ENCODE measurements at regions not wholly inside any gene's neighbourhood (a gene's known extent, or its start where the extent isn't known, plus 50 kb on each side); places are given as distances from the start of the nearest gene placed in this dataset.
"Not testable (repeated sequence)": the region's sequence is repeated elsewhere in the genome, so short reads cannot be mapped to it uniquely, and the experiment has no call there.

DNA sequence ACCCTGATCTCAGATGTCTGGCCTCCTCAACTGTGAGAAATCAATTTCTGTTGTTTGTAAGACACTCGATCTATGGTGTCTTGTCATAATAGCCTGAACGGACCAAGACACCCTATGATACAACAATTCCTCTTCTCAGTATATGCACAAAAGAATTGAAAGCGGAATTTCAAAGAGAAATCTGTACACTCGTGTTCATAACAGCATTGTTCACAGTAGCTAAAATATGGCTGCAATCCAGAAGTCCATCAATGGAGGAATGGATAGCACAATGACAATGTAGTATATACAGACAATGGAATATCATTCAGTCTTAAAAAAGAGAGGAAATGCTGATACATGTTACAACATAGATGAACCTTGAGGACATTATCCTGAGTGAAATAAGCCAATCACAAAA is 354.6 kb downstream of the SFMBT2 start:
- no peak for DNase-seq

DNA sequence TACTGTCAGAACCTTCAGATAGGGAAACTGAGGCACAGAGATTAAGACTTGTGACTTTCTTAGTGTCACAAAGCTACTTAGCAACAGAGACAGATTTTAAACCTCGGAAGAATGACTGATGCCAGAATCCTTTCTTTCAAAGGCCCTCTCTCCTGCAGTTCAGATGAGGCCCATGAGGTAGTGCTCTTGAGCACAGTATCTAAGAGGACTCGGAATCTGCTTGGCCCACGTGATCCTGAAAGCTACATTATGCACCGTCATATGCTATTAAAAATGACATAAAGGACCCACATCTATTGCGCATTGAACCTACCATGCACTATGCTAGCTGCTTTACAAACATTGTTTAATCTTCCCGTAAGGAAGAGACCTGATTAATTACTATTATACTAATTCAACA is 355.9 kb downstream of the SFMBT2 start:
- no peak for DNase-seq

DNA sequence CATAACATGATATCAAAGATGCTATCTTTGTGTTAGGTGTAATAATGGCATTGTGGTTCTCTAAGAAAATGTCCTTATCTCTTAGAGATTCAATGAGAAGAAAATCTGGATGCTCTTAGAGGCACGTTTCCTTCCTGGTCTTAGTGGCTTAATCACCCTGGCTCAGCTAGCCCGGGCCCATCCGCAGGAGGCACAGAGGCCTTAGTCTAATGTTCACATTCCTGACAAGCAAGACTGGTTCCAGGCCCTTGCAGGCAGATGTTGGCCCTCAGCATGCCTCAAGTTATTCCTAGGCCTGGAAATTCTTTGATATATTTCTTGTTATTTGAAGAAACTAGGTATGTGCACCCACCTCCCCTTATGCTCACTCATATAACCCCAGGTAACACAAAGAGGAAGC is 357.6 kb downstream of the SFMBT2 start:
- no peak for DNase-seq

DNA sequence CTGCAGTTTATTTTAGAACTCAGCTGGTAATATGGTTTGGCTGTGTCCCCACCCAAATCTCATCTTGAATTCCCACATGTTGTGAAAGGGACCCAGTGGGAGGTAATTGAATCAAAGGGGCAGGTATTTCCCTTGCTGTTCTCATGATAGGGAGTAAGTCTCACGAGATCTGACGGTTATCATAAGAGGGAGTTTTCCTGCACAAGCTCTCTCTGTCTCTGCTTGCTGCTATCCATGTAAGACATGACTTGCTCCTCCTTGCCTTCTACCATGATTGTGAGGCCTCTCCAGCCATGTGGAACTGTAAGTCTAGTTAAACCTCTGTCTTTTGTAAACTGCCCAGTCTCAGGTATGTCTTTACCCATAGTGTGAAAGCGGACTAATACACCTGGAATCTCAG is 360.8 kb downstream of the SFMBT2 start:
- not testable (repeated sequence) for DNase-seq

DNA sequence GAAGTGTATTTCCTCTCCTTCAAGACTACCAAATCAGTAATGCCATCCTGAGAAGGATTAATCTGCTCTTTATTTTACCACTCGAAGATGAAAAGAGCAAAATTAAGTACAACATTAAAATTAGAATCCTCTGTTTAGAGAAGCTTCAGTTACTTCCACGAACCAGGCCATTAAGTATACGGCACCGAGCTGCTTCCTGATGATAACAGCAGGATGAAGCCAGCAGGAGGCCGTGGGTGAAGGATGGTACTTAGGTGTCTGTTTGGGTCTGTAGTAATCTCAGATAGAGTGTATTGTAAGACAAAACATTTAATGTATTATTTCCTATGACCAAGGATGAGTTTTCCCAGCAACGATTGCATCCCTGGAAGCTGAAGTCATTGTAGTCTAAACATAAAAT is 362.8 kb downstream of the SFMBT2 start:
- no peak for DNase-seq

DNA sequence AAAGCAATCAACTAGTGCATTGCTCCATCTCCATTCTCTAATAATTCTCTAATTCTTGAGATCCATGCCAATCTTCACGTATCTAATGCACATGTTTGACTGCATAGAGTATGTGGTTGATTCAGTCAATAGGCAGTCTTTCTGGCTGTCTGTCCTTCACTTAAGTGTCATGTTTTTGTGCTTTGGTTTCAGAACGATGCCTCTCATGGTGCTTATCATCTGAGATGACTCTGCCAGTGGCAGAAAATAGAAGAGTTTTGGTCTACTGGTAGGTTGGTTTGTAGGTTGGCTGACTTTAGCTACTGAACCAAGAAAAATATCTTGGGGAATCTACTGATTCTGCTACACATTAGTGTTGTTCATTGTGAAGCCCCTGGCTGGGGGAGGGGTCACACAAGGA is 364.2 kb downstream of the SFMBT2 start:
- DNase-seq, result no peak

DNA sequence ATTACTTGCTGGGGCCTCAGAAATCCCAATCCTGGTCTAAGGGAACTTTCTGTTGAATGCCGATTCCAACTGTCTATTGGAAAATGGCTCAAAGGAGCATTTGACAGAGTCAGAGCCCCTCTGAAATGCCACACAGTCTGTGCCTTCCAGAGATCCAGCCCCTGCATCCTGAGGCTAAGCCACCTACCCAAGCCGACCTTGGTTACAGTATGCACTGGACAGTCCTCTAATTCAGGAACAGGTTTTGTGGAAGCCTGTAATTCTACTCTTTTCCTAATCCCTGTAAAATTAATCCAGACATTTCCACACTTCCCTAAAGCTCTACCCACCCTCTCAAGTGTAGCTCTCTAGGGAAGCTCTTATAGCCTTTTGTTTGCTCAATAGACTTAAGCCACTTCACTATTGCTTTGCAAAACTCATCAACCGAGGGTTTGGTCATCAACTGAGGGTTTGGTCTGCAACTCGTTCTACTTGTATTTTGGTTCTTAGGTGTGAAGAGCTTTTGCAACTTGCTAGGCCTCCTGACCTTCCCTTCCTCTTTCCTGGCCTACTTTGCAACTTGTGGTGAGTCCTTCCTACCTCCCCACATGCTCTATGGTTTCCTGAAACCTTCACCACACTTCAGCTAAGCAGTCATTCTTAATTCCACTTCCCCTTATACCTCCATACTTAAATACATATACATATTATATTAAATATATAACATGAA is 364.8 kb downstream of the SFMBT2 start:
- DNase-seq, result no peak

DNA sequence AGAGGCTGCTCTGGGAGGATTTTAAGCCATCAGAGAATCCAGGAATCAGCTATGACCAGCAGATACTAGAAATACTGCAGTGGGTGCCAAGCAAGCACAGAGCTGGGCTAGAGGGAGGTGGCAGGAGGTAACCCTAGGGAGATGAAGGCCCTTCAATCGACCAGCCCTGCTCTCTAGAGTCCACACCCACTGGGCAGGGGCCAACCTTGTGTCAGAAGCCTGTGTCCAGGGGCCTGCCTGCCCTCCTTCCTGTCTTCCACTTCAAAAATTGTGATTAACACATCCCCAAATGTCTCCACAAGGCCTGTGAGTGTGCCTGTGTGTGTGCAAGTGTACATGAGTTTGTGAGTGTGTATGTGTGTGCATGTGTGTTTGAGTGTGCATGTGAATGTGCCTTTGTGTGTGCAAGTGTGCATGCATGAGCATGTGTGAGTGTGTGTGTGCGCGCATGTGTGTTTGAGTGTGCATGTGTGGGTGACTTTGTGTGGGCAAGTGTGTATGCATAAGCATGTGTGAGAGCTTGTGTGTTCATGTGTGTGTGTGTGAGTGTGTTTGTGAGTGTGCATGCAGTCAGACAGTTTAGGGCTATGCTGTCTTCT is 367.7 kb downstream of the SFMBT2 start:
- no peak for DNase-seq

DNA sequence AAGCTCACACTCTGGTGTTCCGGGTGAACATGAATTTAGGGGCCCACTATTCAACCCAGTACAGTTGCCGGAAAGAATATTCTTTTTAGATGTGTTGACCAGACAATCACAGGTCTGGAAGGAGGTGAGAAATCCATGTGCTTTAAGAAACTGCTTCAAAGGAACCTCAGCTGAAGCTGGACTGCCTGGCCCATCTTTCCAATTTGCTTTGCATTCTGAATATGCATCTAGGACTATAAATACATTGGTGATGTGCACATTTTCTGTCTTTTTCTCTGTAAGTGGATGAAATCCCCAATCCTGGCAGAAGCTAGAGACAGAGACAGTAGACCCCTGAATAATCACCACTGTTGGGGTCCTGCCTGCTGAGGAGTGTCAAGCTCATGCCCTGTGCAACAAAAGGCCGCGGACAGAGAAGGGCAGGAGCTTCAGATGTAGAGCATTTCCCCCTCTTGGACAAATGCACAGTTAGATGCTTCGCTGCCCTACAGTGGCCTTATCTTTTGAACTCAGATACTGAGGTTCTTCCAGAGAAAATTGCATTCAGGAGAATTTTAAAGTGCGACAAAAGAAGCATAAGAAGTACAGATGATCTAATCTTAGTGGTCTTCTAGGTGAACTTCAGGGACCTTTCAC is 368.3 kb downstream of the SFMBT2 start:
- DNase-seq, result no peak

DNA sequence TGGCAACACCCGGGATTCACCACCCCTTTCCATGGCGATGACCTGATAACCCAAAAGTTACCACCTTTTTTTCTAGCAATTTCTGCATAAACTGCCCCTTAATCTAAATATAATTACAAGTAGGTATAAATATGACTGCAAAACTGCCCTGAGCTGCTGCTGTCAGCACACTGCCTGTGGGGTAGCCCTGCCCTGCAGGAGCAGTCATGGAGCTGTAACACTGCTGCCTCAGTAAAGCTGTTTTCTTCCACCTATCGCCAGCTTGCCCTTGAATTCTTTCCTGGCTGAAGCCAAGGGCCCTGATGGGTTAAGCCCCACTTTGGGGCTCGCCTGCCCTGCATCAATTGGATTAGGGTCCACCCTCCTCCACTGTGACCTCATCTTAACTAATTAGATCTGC is 368.8 kb downstream of the SFMBT2 start:
- DNase-seq, result no peak

DNA sequence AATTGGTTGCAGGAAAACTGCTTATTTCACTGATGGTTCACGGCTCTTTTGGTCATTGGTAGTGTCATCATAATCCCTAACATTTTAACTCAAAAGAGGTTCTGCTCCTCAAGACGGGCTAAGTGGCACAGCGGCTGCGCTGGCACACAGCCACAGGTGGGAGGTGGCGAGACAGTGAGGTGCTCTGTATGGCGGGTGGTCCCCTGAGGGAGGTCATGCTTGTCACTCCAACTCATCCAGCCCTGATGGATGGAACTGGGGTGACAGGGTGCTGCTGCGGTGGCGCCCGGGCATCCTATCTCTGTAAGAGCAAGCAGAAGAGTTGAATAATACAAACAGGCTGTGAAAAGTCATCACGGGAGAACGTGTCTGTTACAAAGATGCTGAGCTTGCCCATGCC is 370.2 kb downstream of the SFMBT2 start:
- no peak for DNase-seq

DNA sequence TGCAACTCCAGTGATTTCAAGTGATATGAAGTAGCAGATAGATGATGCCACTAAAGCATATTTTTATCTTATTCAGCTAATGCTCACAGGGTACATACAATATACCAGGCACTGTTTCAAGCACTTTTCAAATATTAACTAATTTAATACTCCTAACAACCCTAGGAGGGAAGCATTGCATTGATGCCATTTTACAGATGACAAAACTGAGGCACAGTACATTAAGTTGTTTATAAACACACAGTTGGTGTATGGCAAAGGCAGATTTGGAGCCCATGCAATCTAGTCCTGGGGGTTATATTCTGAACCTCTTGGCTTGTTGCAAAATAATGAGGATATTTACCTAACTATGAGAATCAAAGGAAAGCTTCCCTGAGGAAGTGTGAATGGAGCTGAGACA is 371.0 kb downstream of the SFMBT2 start:
- no peak for DNase-seq

DNA sequence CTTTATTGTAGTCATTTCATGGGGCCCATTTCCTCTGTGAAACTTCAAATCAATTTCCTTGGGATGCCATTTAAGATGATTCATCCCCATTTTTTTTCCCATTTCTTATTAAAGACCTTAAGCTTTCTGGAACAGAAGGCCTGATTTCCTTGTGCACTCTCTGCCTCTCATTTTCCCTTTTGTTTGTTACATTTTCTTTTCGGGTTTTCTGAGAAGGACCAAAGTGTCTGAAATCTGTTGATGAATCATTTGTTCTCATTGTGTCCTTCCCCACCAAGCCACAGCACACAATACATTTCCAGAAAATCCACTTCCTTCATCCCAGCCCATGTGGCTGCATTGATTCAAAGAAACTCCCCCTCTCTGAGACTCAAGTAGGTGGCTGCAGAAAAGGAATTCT is 372.4 kb downstream of the SFMBT2 start:
- no peak for DNase-seq

DNA sequence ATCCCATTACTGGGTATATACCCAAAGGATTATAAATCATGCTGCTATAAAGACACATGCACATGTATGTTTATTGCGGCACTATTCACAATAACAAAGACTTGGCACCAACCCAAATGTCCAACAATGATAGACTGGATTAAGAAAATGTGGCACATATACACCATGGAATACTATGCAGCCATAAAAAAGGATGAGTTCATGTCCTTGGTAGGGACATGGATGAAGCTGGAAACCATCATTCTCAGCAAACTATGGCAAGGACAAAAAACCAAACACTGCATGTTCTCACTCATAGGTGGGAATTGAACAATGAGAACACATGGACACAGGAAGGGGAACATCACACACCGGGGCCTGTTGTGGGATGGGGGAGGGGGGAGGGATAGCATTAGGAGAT is 373.4 kb downstream of the SFMBT2 start:
- not testable (repeated sequence) for DNase-seq

DNA sequence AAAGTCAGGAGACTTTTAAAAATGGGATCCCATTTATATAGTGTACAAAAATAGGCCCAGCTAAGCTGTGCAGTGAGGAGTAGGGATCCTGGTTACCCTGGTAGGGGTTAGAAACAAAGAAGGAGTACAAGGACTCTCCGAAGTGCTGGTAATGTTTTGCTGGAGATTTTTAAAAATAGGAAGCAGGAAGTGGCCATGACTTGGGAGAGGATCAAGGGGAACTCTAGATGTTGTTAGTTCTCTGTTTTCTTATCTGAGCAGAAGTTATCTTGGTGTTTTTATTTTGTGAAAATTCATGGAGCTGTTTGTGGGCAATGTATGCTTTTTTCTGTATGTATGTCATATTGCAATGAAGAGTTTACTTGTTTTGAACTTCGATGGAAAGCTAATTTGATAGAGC is 373.9 kb downstream of the SFMBT2 start:
- DNase-seq, result no peak

DNA sequence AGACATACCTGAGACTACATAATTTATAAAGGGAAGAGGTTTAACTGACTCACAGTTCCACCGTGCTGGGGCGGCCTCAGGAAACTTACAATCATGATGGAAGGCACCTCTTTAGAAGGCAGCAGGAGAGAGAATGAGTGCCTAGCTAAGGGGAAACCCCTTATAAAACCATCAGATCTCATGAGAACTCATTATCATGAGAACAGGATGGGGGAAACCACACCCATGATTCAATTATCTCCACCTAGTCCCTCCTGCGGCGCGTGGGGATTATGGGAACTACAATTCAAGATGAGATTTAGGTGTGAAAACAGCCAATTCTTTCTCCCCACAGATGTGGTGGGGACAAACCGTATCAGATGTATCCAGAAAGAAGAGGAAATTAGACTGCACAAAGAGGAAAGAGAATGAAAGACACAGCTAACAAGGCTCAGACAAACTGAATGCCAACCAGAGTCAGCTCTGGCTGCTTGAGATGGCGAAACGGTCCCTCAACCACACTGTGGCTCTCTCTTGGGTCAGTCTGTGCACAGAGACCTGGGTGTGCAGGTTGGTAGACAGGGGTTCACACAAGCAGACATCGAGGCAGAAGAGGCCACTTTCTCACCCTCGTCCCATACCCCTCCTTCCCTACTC is 375.6 kb downstream of the SFMBT2 start:
- no peak for DNase-seq

DNA sequence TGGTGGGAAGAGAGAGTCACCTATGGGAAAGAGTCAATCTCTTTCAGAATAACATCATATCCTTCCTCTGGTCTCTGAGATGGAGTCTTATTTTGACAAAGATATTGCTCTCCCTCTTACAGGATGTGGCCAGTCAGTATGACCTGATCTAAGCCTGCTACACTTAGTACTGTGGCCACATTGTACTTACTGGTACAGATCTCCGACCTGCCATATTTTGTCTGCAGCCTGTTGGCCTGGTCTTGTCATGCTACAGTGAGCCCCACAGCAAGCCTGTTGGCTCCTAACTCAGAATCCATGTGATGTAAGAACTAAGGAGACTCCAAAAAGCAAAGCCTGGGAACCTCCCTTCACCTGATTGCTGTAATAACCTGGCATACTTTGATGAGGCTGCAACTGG is 377.8 kb downstream of the SFMBT2 start:
- DNase-seq, result no peak

DNA sequence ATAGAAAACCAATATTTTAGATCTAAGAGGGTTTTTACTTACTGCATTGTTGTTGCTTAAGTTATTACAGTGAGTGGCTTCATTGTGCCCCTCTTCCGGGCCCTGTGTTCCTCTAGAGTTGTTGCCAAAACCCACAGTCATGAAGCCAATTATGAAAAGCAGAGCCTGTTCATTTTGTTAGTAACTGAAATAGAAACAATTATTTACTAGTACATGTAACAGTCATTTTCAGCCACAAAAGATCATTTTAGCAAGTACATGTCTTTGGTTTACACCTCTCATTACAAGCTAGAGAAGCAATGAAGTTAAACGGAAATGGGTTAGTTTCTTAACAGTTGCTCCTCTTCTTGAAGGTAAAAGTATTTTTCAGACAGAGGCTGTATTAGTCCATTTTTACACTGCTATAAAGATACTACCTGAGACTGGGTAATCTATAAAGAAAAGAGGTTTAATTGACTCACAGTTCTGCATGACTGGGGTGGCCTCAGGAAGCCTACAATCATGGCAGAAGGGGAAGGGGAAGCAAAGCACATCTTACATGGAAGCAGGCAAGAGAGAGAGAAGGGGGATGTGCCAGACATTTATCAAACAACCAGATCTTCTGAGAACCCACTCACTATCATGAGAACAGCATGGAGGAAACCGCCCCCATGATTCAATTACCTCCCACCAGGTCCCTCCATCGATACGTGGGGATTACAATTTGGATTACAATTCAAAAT is 380.5 kb downstream of the SFMBT2 start:
- DNase-seq, result no peak

DNA sequence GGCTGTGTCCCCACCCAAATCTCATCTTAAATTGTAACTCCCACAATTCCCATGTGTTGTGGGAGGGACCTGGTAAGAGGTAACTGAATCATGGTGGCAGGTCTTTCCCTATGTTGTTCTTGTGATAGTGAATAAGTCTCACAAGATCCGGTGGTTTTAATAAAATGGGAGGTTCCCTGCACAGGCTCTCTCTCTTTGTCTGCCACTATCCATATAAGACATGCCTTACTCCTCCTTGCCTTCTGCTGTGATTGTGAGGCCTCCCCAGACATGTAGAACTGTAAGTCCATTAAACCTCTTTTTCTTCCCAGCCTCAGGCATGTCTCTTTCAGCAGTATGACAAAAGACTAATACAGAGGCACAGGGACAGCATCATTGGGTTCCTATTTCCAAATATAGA is 381.2 kb downstream of the SFMBT2 start:
- no peak for DNase-seq

DNA sequence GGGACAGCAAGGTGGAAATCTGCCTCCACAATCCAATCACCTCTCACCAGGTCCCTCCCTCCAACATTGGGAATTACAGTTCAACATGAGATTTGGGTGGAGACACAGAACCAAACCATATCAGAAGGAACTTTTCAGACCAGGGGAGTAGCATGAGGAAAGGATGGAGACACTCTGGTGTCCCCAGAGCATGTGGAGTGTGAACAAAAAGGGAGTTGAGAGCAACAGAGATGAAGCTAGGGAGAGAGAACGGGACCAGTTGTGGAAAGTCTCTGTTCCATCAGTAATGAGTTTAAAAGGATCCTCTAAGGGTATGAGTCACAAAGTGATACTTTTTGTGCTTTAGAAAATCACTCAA is 382.0 kb downstream of the SFMBT2 start:
- no peak for DNase-seq

DNA sequence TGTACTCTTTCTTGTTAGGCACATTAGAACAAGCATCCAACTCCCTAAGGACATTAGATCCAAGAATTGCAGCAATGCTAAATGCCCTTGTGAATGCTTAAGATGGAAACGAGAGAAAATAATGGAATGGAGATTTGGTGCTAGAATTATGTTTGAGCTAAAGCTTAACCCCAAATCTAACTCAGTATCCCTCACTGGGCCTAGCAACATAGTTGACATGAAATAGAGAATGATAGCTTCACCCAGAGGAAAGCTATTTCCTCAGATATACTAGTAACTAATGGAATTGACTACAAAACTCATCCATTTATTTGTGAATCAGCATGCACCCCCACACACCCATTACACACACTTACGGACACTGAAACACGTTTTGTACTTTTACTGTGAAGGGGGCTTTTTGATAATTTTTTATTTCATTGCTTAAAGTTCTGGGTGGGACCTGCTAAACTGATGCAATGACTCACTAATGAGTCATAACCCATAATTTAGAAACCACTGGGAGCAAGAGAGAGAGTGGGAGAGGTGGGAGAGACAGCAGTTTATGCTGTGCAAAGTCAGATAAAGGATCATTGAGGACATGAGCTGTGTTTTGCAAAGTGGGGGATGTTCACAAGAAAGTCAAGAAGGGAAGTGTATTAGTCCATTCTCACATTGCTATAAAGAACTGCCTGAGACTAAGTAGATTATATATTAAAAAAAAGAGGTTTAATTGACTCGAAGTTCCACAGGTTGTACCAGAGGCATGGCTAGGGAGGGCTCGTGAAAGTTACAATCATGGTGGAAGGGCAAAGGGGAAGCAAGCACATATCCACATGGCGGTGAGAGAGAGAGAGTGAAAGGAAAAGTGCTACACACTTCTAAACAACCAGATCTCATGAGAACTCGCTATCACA is 382.7 kb downstream of the SFMBT2 start:
- no peak for DNase-seq

DNA sequence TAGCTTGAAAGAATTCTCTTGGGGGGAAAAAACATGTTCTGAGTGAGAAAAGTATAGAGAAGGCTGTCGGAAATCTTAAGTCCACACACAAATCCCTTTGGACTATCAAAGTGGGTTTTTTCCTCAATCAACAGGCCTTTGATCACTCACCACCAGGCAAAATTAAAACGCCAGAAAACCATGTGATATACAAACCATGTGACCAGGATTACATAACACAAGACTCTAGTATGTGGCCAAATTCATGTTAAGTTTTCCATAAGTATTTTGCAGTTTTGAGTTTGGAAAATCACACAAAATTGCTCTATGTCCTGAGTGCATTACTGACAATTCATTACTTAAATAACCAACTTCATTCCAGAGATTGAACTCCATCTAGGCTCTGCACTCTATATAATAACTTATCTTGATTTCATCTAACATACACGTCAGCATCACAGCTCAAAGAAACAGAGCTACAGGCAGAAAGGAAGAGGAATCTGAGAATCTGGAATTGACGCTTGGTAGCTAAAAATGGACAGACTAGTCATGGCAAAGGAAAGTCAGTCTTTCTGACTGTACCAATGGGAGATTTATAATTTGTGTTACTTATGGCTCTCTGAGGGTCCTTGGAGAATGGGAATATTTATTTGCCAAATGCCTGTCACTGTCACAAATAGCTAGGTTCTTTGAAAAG is 383.5 kb downstream of the SFMBT2 start:
- DNase-seq, result no peak

All from NCI-H1436 treated with DMSO at 0.1 percent for 48 hours (cell line).